Type B pancreatic cell (in vitro differentiated cells): ENCODE measurements at regions not wholly inside any gene's neighbourhood (a gene's known extent, or its start where the extent isn't known, plus 50 kb on each side); places are given as distances from the start of the nearest gene placed in this dataset.

Experiments used
- DNase-seq: peaks from one replicate; pipeline ENCODE4 v3.0.0; 2021; ENCODE audit warnings: mixed read lengths; ENCODE audit not compliant: unreplicated experiment; ENCODE audit errors: extremely low spot score
- H3K27ac Mint-ChIP-seq: 2 replicates; pipeline ENCODE4 v1.8.0; 2021; ENCODE audit warnings: mild to moderate bottlenecking, mixed read lengths
- H3K27me3 Mint-ChIP-seq: 2 replicates; pipeline ENCODE4 v1.8.0; 2021; ENCODE audit warnings: mixed read lengths
- H3K36me3 Mint-ChIP-seq: 2 replicates; pipeline ENCODE4 v1.8.0; 2021; ENCODE audit warnings: mixed read lengths
- H3K4me1 Mint-ChIP-seq: one replicate; pipeline ENCODE4 v1.8.0; 2021; ENCODE audit warnings: mixed read lengths; ENCODE audit not compliant: unreplicated experiment
- H3K4me3 Mint-ChIP-seq: 2 replicates; pipeline ENCODE4 v1.8.0; 2021; ENCODE audit warnings: mild to moderate bottlenecking, mixed read lengths
- H3K9me3 Mint-ChIP-seq: 2 replicates; pipeline ENCODE4 v1.8.0; 2021; ENCODE audit warnings: mixed read lengths
- CTCF ChIP-seq: fragments of 200-600 bp; sonication (generic); conservative IDR thresholded peaks from 2 replicates; pipeline ENCODE4 v1.5.0; 2021; ENCODE audit warnings: antibody characterized with exemption, mild to moderate bottlenecking

- H3K27me3 Mint-ChIP-seq: no peaks in the 10 kb centered on the region
- no peaks in the 10 kb centered on the region for H3K9me3 Mint-ChIP-seq
- H3K4me3 Mint-ChIP-seq: no peak overlapping the region
- DNase-seq: no peak
- peaks cover 9% of the 10 kb centered on the region for H3K4me1 Mint-ChIP-seq
- no peak for TF ChIP-seq CTCF
- H3K36me3 Mint-ChIP-seq: no peaks in the 10 kb centered on the region
- H3K27ac Mint-ChIP-seq: no peak overlapping the region
Observed at GRCh38 chr6:53974941-53975340, 136.3 kb upstream of the MLIP start.

GRCh38 chr6:53975941-53976615 lies 135.2 kb upstream of the MLIP start:
- Mint-ChIP-seq H3K36me3 (no peaks in the 10 kb centered on the region), H3K9me3 (no peaks in the 10 kb centered on the region), H3K27ac (no peak overlapping the region), H3K27me3 (no peaks in the 10 kb centered on the region), H3K4me3 (no peak overlapping the region), H3K4me1 (peaks cover 9% of the 10 kb centered on the region)
- DNase-seq: no peak
- TF ChIP-seq CTCF: no peak

- no peak overlapping the region for H3K27ac Mint-ChIP-seq
- H3K27me3 Mint-ChIP-seq: no peaks in the 10 kb centered on the region
- H3K4me3 Mint-ChIP-seq: no peak overlapping the region
- no peaks in the 10 kb centered on the region for H3K36me3 Mint-ChIP-seq
- DNase-seq: no peak
- TF ChIP-seq CTCF: no peak
- H3K4me1 Mint-ChIP-seq: peaks cover 9% of the 10 kb centered on the region
- H3K9me3 Mint-ChIP-seq: peaks cover 5% of the 10 kb centered on the region
Observed at GRCh38 chr6:53977551-53977950, 133.7 kb upstream of the MLIP start.

DNA sequence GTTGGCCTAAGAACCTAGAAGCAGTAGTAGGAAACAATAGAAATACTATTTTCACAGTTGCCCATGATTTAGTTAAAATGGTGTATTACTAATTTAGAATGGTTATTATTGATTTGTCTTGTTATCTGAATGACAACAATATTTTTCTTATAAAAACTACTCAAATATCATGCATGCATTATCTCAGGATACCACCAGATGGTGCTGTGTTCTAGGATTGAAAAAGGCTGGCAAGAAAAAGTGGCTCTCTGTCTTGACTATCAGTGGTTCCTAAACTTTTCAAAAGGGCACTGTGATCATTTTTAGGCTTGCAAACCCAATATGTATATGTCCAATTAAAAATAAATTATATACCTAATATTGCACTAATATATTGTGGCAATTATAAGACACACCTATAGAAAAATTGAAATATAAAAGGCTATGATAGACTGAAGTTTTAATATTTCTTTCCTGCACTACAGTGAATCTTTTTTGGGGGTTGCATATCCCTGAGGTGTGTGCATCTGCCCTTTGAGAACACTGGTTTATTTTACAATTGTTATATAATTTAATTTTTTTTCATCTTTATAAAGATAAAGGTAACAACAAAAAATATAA lies 131.7 kb upstream of the MLIP start:
- H3K4me3 Mint-ChIP-seq: no peak overlapping the region
- TF ChIP-seq CTCF: peak; percentile 95
- DNase-seq: no peak
- peaks cover 9% of the 10 kb centered on the region for H3K4me1 Mint-ChIP-seq
- peaks cover 5% of the 10 kb centered on the region for H3K9me3 Mint-ChIP-seq
- H3K36me3 Mint-ChIP-seq: no peaks in the 10 kb centered on the region
- H3K27me3 Mint-ChIP-seq: no peaks in the 10 kb centered on the region
- H3K27ac Mint-ChIP-seq: no peak overlapping the region

- Mint-ChIP-seq H3K4me3 (no peak overlapping the region), H3K27ac (no peak overlapping the region), H3K4me1 (peaks cover 12% of the 10 kb centered on the region), H3K36me3 (no peaks in the 10 kb centered on the region), H3K9me3 (peaks cover 5% of the 10 kb centered on the region), H3K27me3 (peaks cover 8% of the 10 kb centered on the region)
- no peak for TF ChIP-seq CTCF
- no peak for DNase-seq
Observed at GRCh38 chr6:53982366-53983050, 128.7 kb upstream of the MLIP start.
